ENCODE measurements at regions not wholly inside any gene's neighbourhood (a gene's known extent, or its start where the extent isn't known, plus 50 kb on each side); places are given as distances from the start of the nearest gene placed in this dataset.

GRCh38 chr18:4511166-4511565 lies 56.1 kb upstream of the DLGAP1 start:
- no peak for DNase-seq

- DNase-seq: no peak
Observed at GRCh38 chr18:4510711-4511110, 55.6 kb upstream of the DLGAP1 start.

- DNase-seq: no peak
Observed at GRCh38 chr18:4510160-4510559, 55.1 kb upstream of the DLGAP1 start.
